ENCODE measurements at regions not wholly inside any gene's neighbourhood (a gene's known extent, or its start where the extent isn't known, plus 50 kb on each side); places are given as distances from the start of the nearest gene placed in this dataset.
"Not testable (repeated sequence)": the region's sequence is repeated elsewhere in the genome, so short reads cannot be mapped to it uniquely, and the experiment has no call there.

DNA sequence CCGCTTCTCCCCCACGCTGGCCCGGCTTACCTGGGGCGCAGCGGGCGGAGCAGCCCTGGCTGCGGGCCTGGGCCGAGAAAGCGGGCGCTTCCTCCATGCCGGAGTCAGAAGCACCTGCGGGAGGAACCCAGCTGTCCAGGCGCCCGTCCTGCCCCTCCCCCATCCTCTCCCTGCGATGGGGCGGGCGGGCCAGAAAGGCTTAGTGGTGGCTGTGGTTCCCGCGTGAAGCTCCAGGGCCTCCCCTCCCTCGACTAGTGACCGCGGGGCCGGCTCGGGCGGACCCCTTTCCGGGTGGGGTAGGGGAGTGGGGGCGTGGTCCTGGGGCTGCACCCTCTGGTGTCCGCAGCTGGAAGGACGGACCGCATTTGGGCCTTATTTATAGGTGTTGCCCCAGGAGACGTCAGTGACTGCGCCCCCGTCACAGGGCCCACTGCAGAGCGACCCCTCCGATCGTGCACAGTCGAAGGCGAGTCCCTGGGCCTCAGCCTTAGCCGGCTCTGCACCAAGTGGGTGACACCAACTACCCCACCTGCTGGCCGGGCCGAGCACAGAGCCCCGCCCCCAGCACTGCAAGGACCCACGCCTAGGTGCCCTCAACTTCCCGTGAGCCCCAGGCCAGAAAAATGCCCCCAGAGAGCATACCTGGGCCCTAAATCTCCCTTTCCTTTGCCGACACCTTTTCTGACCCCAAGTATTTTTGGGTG lies 302.7 kb downstream of the CCDC74A start:
- TF ChIP-seq, protein P1, sequence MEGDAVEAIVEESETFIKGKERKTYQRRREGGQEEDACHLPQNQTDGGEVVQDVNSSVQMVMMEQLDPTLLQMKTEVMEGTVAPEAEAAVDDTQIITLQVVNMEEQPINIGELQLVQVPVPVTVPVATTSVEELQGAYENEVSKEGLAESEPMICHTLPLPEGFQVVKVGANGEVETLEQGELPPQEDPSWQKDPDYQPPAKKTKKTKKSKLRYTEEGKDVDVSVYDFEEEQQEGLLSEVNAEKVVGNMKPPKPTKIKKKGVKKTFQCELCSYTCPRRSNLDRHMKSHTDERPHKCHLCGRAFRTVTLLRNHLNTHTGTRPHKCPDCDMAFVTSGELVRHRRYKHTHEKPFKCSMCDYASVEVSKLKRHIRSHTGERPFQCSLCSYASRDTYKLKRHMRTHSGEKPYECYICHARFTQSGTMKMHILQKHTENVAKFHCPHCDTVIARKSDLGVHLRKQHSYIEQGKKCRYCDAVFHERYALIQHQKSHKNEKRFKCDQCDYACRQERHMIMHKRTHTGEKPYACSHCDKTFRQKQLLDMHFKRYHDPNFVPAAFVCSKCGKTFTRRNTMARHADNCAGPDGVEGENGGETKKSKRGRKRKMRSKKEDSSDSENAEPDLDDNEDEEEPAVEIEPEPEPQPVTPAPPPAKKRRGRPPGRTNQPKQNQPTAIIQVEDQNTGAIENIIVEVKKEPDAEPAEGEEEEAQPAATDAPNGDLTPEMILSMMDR (IDR thresholded peaks at IDR 0.05): not testable (repeated sequence)
- not testable (repeated sequence) for TF ChIP-seq POLR2A (IDR thresholded peaks at IDR 0.05)
